CD4-positive, CD25-positive, alpha-beta regulatory T cell (primary cell): ENCODE measurements at regions not wholly inside any gene's neighbourhood (a gene's known extent, or its start where the extent isn't known, plus 50 kb on each side); places are given as distances from the start of the nearest gene placed in this dataset.

Experiments used
- ATAC-seq, 2 donors: fragments of 150-1000 bp; cut with Tn5 transposase; one replicate each; pipeline ENCODE4 v1.10.0; 2021; ENCODE audit warnings: low read depth in 2 of 2, moderate number of reproducible peaks in 2 of 2, moderate library complexity in 1 of 2
- DNase-seq, 3 donors: peaks; one replicate each; pipeline versions ENCODE4 v3.0.0 to v3.0.0-alpha.2; 2012 to 2022; ENCODE audit warnings: mixed read lengths in 1 of 3
- H3K27ac ChIP-seq: one replicate; pipeline ENCODE4 v1.7.0; 2013; ENCODE audit warnings: mild to moderate bottlenecking, low read length; ENCODE audit not compliant: insufficient read depth, poor library complexity, severe bottlenecking
- H3K27me3 ChIP-seq: one replicate; pipeline ENCODE4 v1.7.0; 2013; ENCODE audit warnings: low read length; ENCODE audit not compliant: control insufficient read depth, insufficient read depth
- H3K36me3 ChIP-seq: one replicate; pipeline ENCODE4 v1.7.0; 2013; ENCODE audit warnings: mild to moderate bottlenecking, low read length, moderate library complexity; ENCODE audit not compliant: control insufficient read depth, insufficient read depth
- H3K4me1 ChIP-seq: 2 replicates; pipeline ENCODE4 v1.7.0; 2013; ENCODE audit warnings: mild to moderate bottlenecking, low read length; ENCODE audit not compliant: insufficient read depth, control insufficient read depth, poor library complexity, severe bottlenecking
- H3K4me3 ChIP-seq: one replicate; pipeline ENCODE4 v1.7.0; 2013; ENCODE audit warnings: low read depth, mild to moderate bottlenecking, low read length, moderate library complexity
- H3K9me3 ChIP-seq, 2 experiments: 1 replicate in 1 of 2; 2 replicates in 1 of 2; pipeline ENCODE4 v1.7.0; 2013; ENCODE audit warnings: low read length in 2 of 2, mild to moderate bottlenecking in 1 of 2, moderate library complexity in 1 of 2; ENCODE audit not compliant: control insufficient read depth in 2 of 2
- H3K27ac Mint-ChIP-seq, 3 donors: one replicate each; pipeline ENCODE4 v1.8.0; 2020 to 2022; ENCODE audit warnings: mild to moderate bottlenecking in 3 of 3, mixed read lengths in 3 of 3, moderate library complexity in 2 of 3
- H3K27me3 Mint-ChIP-seq: one replicate; pipeline ENCODE4 v1.8.0; 2022; ENCODE audit warnings: mild to moderate bottlenecking, mixed read lengths
- H3K36me3 Mint-ChIP-seq: one replicate; pipeline ENCODE4 v1.8.0; 2020; ENCODE audit warnings: mixed read lengths
- H3K4me1 Mint-ChIP-seq, 4 donors: one replicate each; pipeline ENCODE4 v1.8.0; 2020 to 2022; ENCODE audit warnings: mixed read lengths in 4 of 4, mild to moderate bottlenecking in 1 of 4
- H3K4me3 Mint-ChIP-seq, 4 donors: one replicate each; pipeline ENCODE4 v1.8.0; 2020 to 2022; ENCODE audit warnings: mild to moderate bottlenecking in 4 of 4, mixed read lengths in 4 of 4, moderate library complexity in 3 of 4
- H3K9me3 Mint-ChIP-seq, 7 donors: one replicate each; pipeline ENCODE4 v1.8.0; 2020 to 2022; ENCODE audit warnings: mixed read lengths in 7 of 7, mild to moderate bottlenecking in 3 of 7, moderate library complexity in 2 of 7

DNA sequence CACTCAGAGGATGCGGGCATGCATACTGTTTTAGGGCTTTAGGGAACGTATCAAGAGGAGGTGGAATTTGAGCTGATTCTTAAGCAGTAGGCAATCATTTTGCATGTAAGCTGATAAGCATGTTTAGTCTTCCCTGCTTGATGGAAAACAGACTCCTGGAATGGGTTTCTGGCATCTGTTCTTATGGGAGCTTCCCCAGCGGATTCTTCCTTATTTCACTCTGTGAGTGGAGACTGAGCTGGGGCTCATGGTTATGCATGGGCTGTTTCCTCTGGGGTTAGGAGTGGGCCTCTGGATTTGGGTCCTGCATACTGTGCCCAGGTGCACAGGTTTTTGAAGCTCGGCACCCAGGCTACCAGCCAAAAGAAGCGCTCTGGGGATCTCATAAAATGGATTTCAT lies 93.4 kb downstream of the DIRAS3 start:
- ATAC-seq = no peak
- H3K9me3 Mint-ChIP-seq = peaks cover 0 to 3% (median 2%) of the 10 kb centered on the region in 7 donors
- no peak overlapping the region for H3K27ac Mint-ChIP-seq

DNA sequence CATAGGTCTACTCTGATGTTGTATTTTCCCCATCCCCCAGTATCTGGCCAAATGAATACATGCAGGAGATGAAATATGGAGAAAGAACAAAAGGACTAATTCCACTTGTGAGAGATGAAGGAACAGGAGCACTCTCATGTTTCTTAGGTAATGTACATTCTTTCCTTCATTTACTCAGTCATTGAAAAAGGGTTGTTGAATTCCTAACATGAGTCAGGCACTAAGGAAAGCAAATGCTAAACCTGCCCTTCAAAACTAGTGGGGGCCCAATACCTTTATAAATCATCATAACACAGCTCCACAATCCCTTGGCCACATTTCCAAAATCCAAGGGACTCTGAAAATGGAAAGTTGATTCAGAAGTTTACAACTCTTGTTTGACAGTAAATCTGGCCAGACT lies 94.3 kb downstream of the DIRAS3 start:
- DNase-seq = no peak
- no peaks in the 10 kb centered on the region for H3K36me3 Mint-ChIP-seq
- H3K27ac Mint-ChIP-seq = no peak overlapping the region
- Histone ChIP-seq H3K36me3 (no peaks in the 10 kb centered on the region), H3K9me3 (no peaks in the 10 kb centered on the region), H3K27ac (no peak overlapping the region), H3K4me1 (no peaks in the 10 kb centered on the region), H3K4me3 (no peak overlapping the region), H3K27me3 (no peaks in the 10 kb centered on the region)
- no peak for ATAC-seq
- H3K9me3 Mint-ChIP-seq = peaks cover 0 to 2% (median 0%) of the 10 kb centered on the region in 7 donors
- H3K4me1 Mint-ChIP-seq = no peaks in the 10 kb centered on the region
- no peak overlapping the region for H3K4me3 Mint-ChIP-seq
- H3K27me3 Mint-ChIP-seq = no peaks in the 10 kb centered on the region

More for the DNA sequence above, 93.4 kb downstream of the DIRAS3 start:
- Histone ChIP-seq H3K27me3 (no peaks in the 10 kb centered on the region), H3K4me1 (no peaks in the 10 kb centered on the region), H3K4me3 (no peak overlapping the region), H3K9me3 (no peaks in the 10 kb centered on the region), H3K36me3 (no peaks in the 10 kb centered on the region), H3K27ac (no peak overlapping the region)
- no peak overlapping the region for H3K4me3 Mint-ChIP-seq
- no peaks in the 10 kb centered on the region for H3K27me3 Mint-ChIP-seq
- no peaks in the 10 kb centered on the region for H3K36me3 Mint-ChIP-seq
- no peaks in the 10 kb centered on the region for H3K4me1 Mint-ChIP-seq
- DNase-seq = no peak

DNA sequence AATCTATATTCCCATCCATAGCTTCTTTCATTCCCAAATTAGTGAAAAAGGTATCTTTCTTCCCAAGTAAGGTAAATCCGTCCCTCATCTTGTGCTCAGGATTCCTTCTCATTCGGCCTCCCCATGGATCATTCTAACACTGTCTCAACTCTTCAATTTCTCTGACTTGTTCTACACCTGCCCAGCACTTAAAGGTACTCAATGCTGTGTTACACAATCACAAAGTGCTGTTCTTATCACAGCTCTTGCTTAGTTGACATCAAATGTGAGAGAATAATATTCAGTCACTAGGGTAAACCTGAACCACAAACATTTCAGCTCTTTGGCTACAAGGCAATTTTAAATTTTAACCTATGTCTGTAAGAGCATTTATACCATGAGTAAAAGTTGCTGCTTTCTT lies 94.8 kb downstream of the DIRAS3 start:
- DNase-seq (no peak), ATAC-seq (no peak)
- Mint-ChIP-seq H3K4me3 (no peak overlapping the region), H3K36me3 (no peaks in the 10 kb centered on the region), H3K27ac (no peak overlapping the region), H3K9me3 (peaks cover 0 to 2% (median 0%) of the 10 kb centered on the region in 7 donors), H3K4me1 (no peaks in the 10 kb centered on the region), H3K27me3 (no peaks in the 10 kb centered on the region)
- Histone ChIP-seq H3K27me3 (no peaks in the 10 kb centered on the region), H3K9me3 (no peaks in the 10 kb centered on the region), H3K4me3 (no peak overlapping the region), H3K36me3 (no peaks in the 10 kb centered on the region), H3K27ac (no peak overlapping the region), H3K4me1 (no peaks in the 10 kb centered on the region)

DNA sequence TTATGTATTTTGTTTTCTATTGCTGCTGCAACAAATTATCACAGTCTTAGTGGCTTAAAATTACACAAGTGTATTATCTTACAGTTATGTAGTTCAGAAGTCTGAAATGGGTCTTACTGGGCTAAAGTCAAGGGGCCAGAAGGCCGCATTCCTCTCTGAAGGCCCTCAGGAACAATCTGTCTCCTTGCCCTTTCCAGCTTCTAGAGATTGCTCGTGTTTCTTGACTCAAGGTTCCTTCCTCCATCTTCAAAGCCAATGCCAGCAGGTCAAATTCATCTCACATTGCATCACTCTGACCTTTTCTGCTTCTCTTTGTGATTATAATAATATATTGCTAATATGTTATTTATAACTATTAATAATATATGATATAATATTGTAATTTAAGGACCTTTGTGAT lies 97.1 kb downstream of the DIRAS3 start:
- H3K4me1 ChIP-seq = no peaks in the 10 kb centered on the region
- Mint-ChIP-seq H3K4me3 (no peak overlapping the region), H3K27me3 (no peaks in the 10 kb centered on the region), H3K27ac (no peak overlapping the region), H3K36me3 (no peaks in the 10 kb centered on the region), H3K9me3 (no peaks in the 10 kb centered on the region), H3K4me1 (no peaks in the 10 kb centered on the region)
- no peaks in the 10 kb centered on the region for H3K36me3 ChIP-seq
- no peak overlapping the region for H3K4me3 ChIP-seq
- DNase-seq = no peak
- no peak for ATAC-seq
- H3K27me3 ChIP-seq = no peaks in the 10 kb centered on the region
- H3K9me3 ChIP-seq = no peaks in the 10 kb centered on the region
- H3K27ac ChIP-seq = no peak overlapping the region

DNA sequence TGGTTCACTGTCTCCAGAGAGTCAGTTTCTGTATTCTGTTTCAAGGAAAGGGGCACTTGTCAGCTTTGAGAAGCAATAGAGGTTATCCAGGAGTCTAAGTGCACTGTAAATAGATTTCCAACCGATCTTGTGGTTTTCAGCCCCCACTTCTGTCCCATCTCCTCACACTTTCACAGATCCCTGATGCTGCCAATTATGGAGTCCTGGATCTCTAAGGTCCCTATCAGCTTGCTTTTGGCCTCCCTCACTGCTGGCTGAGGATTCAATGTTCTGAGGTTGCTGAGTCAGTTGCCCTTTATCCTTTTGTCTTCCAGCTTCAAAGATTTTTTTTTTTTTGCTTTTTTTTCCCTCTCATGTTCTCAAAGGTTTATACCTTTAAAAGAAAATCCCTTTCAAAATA lies 98.4 kb downstream of the DIRAS3 start:
- Mint-ChIP-seq H3K36me3 (no peaks in the 10 kb centered on the region), H3K4me1 (no peaks in the 10 kb centered on the region)
- no peak for ATAC-seq

DNA sequence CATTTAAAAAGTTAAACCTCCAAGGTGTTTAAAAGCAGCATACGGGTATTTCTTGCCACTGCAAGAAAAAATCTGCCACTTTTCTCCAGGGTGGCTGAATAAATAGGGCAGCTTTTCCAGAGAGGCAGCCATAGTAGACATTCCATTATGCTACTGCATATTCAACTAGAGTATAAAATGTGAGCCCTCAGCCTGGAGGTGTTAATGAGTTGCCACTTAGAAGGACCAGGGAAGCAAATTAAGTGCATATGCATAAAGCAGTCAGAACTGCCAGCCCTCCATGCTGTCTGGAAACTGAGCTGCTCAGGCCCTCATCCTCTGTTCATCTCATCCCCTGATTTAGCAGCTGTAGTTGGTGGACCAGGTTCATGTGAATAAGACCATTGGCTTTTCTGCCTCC lies 99.4 kb downstream of the DIRAS3 start:
- no peak overlapping the region for H3K27ac ChIP-seq
- no peaks in the 10 kb centered on the region for H3K9me3 ChIP-seq
- DNase-seq (no peak), ATAC-seq (no peak)
- H3K27me3 ChIP-seq = peaks cover 2% of the 10 kb centered on the region
- no peak overlapping the region for H3K4me3 ChIP-seq
- Mint-ChIP-seq H3K9me3 (no peaks in the 10 kb centered on the region), H3K27ac (no peak overlapping the region), H3K36me3 (no peaks in the 10 kb centered on the region), H3K4me3 (no peak overlapping the region), H3K4me1 (no peaks in the 10 kb centered on the region), H3K27me3 (no peaks in the 10 kb centered on the region)
- H3K36me3 ChIP-seq = no peaks in the 10 kb centered on the region
- no peaks in the 10 kb centered on the region for H3K4me1 ChIP-seq

More for the DNA sequence above, 98.4 kb downstream of the DIRAS3 start:
- Mint-ChIP-seq H3K27me3 (no peaks in the 10 kb centered on the region), H3K4me3 (no peak overlapping the region), H3K9me3 (no peaks in the 10 kb centered on the region), H3K27ac (no peak overlapping the region)
- Histone ChIP-seq H3K4me1 (no peaks in the 10 kb centered on the region), H3K4me3 (no peak overlapping the region), H3K27ac (no peak overlapping the region), H3K9me3 (no peaks in the 10 kb centered on the region), H3K27me3 (peaks cover 2% of the 10 kb centered on the region), H3K36me3 (no peaks in the 10 kb centered on the region)
- DNase-seq = no peak

DNA sequence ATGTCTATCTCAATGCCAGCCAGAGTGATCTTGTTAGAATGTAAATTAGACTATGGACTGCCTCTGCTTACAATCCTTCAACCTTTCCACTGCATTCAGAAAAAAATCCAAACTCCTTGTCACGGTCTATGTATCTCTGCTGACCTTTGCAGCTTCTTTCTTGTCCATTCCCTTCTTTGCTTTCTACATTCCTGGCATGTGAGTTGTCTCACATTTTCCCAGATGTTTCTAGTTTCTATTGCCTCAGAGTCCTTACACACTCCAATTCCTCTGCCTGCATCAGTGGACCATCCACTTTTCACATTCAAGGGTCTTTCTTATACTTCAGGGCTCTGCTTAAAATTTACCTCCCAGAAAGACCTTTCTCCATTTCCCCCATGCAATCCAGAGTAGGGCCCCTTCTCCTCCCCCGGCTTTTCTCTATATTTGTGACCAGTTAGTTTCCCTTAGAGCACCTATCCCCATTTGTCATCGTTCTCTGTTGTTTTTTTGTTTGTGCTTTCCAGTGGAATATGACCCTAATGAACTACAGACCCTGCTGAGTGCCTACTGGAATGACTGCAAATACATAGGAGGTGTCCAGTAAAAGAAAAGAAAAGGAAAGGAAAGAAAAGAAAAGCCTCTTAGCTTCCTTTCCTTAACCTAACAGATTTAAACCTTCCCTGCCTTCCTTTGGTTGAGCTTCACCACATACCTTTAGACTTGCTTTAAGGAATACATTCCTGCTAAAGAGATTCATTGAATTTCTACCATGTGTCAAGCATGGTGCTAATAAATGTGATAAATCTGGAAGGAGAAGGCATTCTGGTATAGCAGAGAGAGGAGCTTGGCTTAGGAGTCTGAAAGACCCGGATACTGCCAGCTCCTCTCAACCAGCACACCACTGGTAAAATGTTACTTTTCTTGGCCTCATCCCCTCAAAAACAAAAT lies 102.0 kb downstream of the DIRAS3 start:
- Histone ChIP-seq H3K4me3 (no peak overlapping the region), H3K27ac (no peak overlapping the region), H3K27me3 (peaks cover 2% of the 10 kb centered on the region), H3K9me3 (no peaks in the 10 kb centered on the region), H3K36me3 (no peaks in the 10 kb centered on the region), H3K4me1 (no peaks in the 10 kb centered on the region)
- ATAC-seq = no peak
- Mint-ChIP-seq H3K27me3 (no peaks in the 10 kb centered on the region), H3K4me3 (no peak overlapping the region), H3K27ac (no peak overlapping the region), H3K4me1 (no peaks in the 10 kb centered on the region), H3K36me3 (no peaks in the 10 kb centered on the region), H3K9me3 (peaks cover 0 to 2% (median 0%) of the 10 kb centered on the region in 7 donors)
- no peak for DNase-seq

DNA sequence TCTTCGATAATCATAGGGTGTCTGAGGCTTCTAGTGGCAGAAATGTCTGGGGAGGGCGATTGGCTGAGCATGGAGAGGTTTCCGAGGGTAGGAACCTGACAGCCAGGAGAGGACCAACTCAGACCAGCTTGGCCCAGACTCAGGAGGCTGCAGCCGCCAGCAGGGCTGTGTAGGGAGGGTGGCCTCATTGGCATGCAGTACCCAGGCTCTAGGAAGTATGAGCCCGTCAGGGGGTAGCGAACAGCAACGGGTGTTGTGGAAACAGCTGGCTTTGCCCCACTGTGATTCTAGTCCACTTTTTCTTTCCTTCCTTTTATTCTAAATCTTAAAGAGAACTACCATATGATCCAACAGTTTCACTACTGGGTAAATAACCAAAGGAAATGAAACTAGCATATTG lies 103.3 kb downstream of the DIRAS3 start:
- ATAC-seq = no peak
- Histone ChIP-seq H3K9me3 (no peaks in the 10 kb centered on the region), H3K36me3 (no peaks in the 10 kb centered on the region), H3K4me3 (no peak overlapping the region), H3K4me1 (no peaks in the 10 kb centered on the region), H3K27me3 (peaks cover 2% of the 10 kb centered on the region), H3K27ac (no peak overlapping the region)
- DNase-seq = no peak
- H3K4me1 Mint-ChIP-seq = no peaks in the 10 kb centered on the region
- H3K4me3 Mint-ChIP-seq = no peak overlapping the region
- peaks cover 0 to 2% (median 0%) of the 10 kb centered on the region in 7 donors for H3K9me3 Mint-ChIP-seq
- H3K36me3 Mint-ChIP-seq = no peaks in the 10 kb centered on the region
- no peak overlapping the region for H3K27ac Mint-ChIP-seq
- H3K27me3 Mint-ChIP-seq = no peaks in the 10 kb centered on the region
